Skeletal muscle satellite cell (primary cell): ENCODE measurements at regions not wholly inside any gene's neighbourhood (a gene's known extent, or its start where the extent isn't known, plus 50 kb on each side); places are given as distances from the start of the nearest gene placed in this dataset.

Source experiments
- H3K27me3 ChIP-seq: 2 replicates; pipeline ENCODE4 v1.7.0; 2013; ENCODE audit warnings: low read length; ENCODE audit not compliant: control insufficient read depth, insufficient read depth
- H3K36me3 ChIP-seq: 2 replicates; pipeline ENCODE4 v1.7.0; 2013; ENCODE audit warnings: mild to moderate bottlenecking, control low read depth, low read length; ENCODE audit not compliant: insufficient read depth
- H3K4me1 ChIP-seq: 2 replicates; pipeline ENCODE4 v1.7.0; 2013; ENCODE audit warnings: low read length; ENCODE audit not compliant: control insufficient read depth, insufficient read depth
- H3K4me2 ChIP-seq: 2 replicates; pipeline ENCODE4 v1.7.0; 2013; ENCODE audit warnings: mild to moderate bottlenecking, low read length
- H3K4me3 ChIP-seq: 2 replicates; pipeline ENCODE4 v1.7.0; 2013; ENCODE audit warnings: low read length
- H3K9ac ChIP-seq: 2 replicates; pipeline ENCODE4 v1.7.0; 2013; ENCODE audit warnings: mild to moderate bottlenecking, low read depth, low read length, moderate library complexity
- H3K9me3 ChIP-seq: replicated peaks from 2 replicates; pipeline ENCODE4 v1.7.0; 2013; ENCODE audit warnings: mild to moderate bottlenecking, control low read depth, low read length

- no peak overlapping the region for H3K4me2 ChIP-seq
- H3K36me3 ChIP-seq = no peaks in the 10 kb centered on the region
- H3K9ac ChIP-seq = no peak overlapping the region
- peaks cover under 1% of the 10 kb centered on the region for H3K4me1 ChIP-seq
- no peak overlapping the region for H3K4me3 ChIP-seq
- no peaks in the 10 kb centered on the region for H3K9me3 ChIP-seq
- H3K27me3 ChIP-seq = no peaks in the 10 kb centered on the region
Measured at GRCh38 chr1:184254849-184255248, 132.0 kb upstream of the C1orf21 start.

DNA sequence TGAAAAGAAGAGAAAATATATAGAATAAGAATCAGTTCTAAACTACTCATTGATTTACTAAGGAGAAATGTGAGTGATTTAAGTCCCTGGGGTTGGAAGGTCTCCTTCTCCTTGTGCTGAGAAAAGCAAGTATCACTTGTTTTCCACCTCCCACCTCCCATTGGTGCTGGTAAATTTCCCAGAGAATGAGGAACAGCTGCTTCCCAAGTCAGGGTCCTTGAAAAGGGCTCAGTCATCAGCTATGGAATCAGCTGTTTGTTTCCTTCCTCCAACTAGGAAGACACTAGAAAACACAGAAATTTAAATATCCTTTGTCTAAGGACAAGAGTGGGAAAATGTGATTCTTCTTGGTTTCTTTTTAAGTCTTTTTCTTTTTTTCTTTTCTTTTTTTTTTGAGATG, 131.3 kb upstream of the C1orf21 start:
- Histone ChIP-seq H3K4me3 (no peak overlapping the region), H3K36me3 (no peaks in the 10 kb centered on the region), H3K4me2 (no peak overlapping the region), H3K9ac (no peak overlapping the region), H3K4me1 (peaks cover 3% of the 10 kb centered on the region), H3K27me3 (no peaks in the 10 kb centered on the region), H3K9me3 (no peaks in the 10 kb centered on the region)

GRCh38 chr1:184257873-184258272, 129.0 kb upstream of the C1orf21 start:
- Histone ChIP-seq H3K36me3 (no peaks in the 10 kb centered on the region), H3K4me3 (no peak overlapping the region), H3K4me1 (peaks cover 7% of the 10 kb centered on the region), H3K9ac (no peak overlapping the region), H3K9me3 (no peaks in the 10 kb centered on the region), H3K4me2 (no peak overlapping the region), H3K27me3 (no peaks in the 10 kb centered on the region)

DNA sequence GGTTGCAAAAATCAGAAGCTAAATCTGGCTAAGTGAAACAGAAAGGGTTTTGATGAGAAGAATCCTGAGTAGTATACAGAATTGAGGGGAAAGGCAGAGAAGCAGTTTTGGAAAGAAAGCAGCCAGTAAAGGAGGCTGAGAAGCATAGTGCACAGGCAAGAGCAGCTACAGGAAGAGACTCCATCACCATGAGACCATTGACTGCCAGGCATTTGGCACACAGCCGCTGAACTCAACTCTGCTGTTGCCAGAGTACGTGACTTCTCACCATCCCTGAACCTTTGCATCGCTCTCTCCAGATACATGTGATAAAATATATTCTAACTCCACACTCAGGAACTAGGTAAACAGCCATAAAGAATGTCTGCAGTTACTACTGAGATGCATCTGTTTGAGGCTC, 128.3 kb upstream of the C1orf21 start:
- Histone ChIP-seq H3K9me3 (no peaks in the 10 kb centered on the region), H3K36me3 (no peaks in the 10 kb centered on the region), H3K4me3 (no peak overlapping the region), H3K27me3 (no peaks in the 10 kb centered on the region), H3K4me1 (peaks cover 7% of the 10 kb centered on the region), H3K9ac (no peak overlapping the region), H3K4me2 (no peak overlapping the region)

DNA sequence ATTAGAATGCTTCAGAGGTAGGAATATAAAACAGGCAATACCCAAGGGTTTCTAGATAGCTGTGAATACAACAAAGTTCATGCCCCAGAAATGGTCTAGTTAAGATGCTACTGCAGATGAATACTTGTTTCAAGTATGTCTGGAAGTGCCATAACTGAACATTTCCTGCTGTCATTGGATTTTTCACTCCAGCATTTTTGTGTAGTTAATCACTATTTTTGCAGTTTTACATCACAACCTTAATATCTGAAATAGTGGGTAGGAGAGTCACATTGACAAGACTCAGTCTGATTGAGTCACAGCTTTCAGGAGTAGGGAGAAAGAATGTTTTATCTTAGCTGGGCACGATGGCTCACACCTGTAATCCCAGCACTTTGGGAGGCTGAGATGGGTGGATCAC, 126.4 kb upstream of the C1orf21 start:
- Histone ChIP-seq H3K9me3 (no peaks in the 10 kb centered on the region), H3K9ac (no peak overlapping the region), H3K4me2 (no peak overlapping the region), H3K27me3 (no peaks in the 10 kb centered on the region), H3K4me3 (no peak overlapping the region), H3K36me3 (no peaks in the 10 kb centered on the region), H3K4me1 (peaks cover 7% of the 10 kb centered on the region)

DNA sequence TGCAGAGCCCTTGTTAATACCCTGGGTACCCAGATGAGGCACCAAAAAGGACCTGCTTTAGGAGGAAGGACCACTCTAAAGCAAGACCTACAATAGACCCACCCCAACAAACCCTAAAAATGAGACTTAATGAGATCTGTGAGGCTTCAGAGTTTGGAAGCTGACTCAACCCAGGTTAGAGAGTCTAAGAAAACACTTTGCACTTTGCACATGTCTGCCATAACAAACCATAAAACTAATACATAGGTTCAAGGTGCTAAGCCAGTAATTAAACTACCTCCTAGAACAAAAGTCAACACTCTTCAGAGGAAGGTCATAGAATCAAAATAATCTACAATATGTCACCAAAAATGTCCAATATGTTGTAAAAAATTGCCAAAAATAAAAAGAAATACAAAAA, 124.7 kb upstream of the C1orf21 start:
- no peaks in the 10 kb centered on the region for H3K9me3 ChIP-seq
- no peaks in the 10 kb centered on the region for H3K36me3 ChIP-seq
- no peak overlapping the region for H3K4me3 ChIP-seq
- H3K4me2 ChIP-seq = no peak overlapping the region
- H3K9ac ChIP-seq = no peak overlapping the region
- H3K27me3 ChIP-seq = no peaks in the 10 kb centered on the region
- H3K4me1 ChIP-seq = peaks cover 7% of the 10 kb centered on the region

DNA sequence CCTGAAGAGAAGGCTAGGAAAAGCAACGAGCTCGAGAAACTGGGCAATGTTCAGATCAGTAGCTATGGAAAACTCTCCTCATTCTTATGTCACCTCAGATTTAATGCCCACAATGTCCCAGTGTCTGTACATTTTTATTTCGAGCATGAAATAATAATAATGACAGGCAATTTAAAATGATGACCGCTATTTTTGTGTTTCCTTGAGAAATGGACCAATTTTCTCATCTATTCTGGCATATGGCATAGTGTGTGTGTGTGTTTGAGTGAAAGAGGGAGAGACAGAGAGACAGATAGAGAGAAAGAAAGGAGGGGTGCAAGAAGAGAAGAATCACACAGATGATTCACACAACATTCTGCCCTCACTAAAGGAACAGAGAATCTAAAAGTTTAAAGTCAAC, 119.1 kb upstream of the C1orf21 start:
- Histone ChIP-seq H3K4me2 (no peak overlapping the region), H3K4me3 (no peak overlapping the region), H3K4me1 (peaks cover 7% of the 10 kb centered on the region), H3K9ac (no peak overlapping the region), H3K36me3 (no peaks in the 10 kb centered on the region), H3K27me3 (no peaks in the 10 kb centered on the region), H3K9me3 (no peaks in the 10 kb centered on the region)

- Histone ChIP-seq H3K36me3 (no peaks in the 10 kb centered on the region), H3K4me3 (no peak overlapping the region), H3K4me1 (peaks cover 9% of the 10 kb centered on the region), H3K9me3 (no peaks in the 10 kb centered on the region), H3K4me2 (no peak overlapping the region), H3K9ac (no peak overlapping the region), H3K27me3 (no peaks in the 10 kb centered on the region)
Measured at GRCh38 chr1:184270556-184270955, 116.3 kb upstream of the C1orf21 start.

DNA sequence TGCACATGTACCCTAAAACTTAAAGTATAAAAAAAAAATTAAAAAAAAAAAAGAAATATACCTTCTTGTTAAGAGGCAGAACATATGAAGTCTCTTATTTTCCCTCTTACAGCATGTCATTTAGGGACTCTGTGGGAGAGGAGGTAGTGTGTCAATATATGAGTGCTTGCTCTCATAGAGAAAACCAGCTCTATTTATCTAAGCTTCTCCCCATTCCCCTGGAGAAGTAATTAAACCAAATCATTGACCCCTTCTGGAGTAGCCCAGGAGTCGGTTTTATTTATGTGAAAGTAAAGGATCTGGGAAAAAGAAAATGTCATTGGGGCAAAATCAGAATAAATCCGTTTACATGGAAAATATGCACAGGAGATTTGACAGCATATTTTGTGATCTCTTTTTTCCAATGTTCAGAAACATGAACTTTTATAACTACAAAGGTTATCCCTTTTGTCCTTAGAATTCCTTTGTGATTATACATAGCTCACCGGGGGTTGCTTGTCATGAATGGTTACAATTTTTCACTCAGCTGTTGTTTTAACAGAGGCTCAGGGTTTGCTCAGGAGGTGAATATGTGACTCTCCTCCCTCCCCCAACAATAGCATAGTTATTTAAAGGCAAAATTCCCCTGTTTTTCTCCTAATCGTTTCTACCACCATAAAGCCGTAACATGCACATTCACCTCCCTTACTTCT, 114.5 kb upstream of the C1orf21 start:
- H3K36me3 ChIP-seq = no peaks in the 10 kb centered on the region
- H3K4me3 ChIP-seq = no peak overlapping the region
- H3K9ac ChIP-seq = no peak overlapping the region
- peak overlapping the region; percentile 26 for H3K4me2 ChIP-seq
- H3K27me3 ChIP-seq = no peaks in the 10 kb centered on the region
- H3K9me3 ChIP-seq = no peaks in the 10 kb centered on the region
- peaks cover 9% of the 10 kb centered on the region for H3K4me1 ChIP-seq

DNA sequence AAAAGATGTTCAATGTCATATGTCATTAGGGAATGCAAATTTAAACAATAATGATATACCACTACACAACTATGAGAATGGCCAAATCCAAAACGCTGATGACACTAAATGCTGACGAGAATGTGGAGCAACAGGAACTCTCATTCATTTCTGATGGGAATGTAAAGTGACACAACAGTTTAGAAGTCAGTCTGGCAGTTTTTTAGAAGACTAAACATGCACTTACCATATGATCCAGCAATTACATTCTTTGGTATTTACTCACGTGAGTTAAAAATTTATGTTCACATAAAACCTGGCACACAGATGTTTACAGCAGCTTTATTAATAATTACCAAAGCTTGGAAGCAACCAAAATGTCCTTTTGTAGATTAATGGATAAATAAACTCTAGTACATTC, 110.4 kb upstream of the C1orf21 start:
- Histone ChIP-seq H3K27me3 (no peaks in the 10 kb centered on the region), H3K9ac (no peak overlapping the region), H3K4me1 (peaks cover 9% of the 10 kb centered on the region), H3K36me3 (no peaks in the 10 kb centered on the region), H3K9me3 (no peaks in the 10 kb centered on the region), H3K4me2 (no peak overlapping the region), H3K4me3 (no peak overlapping the region)

DNA sequence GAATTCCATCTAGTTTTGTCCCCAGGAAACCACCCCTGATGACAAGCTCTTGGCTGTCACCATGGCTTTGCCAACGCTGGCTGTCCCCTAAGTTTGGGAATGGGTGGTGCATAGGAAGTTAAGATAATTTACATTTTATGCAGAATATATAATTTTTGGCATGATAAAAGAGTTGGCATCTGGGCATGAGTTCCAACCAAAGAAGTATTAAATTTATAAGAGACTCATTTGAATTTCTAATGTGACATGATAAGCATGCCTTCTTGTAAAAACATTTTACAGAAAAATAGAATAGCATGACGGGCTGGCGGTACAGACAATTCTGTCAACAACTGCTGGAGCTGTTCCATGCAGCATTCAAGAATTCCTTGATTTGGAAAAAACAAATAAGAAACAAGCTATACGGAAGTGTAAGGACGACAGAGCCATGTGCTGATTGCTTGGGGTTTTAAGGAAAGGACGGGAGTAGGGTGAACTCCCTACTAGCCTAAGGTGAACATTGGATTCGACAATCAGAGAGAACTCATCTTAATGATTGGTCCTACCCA, 106.8 kb upstream of the C1orf21 start:
- Histone ChIP-seq H3K4me2 (no peak overlapping the region), H3K27me3 (no peaks in the 10 kb centered on the region), H3K4me3 (no peak overlapping the region), H3K9ac (no peak overlapping the region), H3K9me3 (no peaks in the 10 kb centered on the region), H3K36me3 (no peaks in the 10 kb centered on the region), H3K4me1 (peaks cover 12% of the 10 kb centered on the region)

GRCh38 chr1:184283999-184284398, 102.8 kb upstream of the C1orf21 start:
- peaks cover 12% of the 10 kb centered on the region for H3K4me1 ChIP-seq
- H3K9ac ChIP-seq = no peak overlapping the region
- H3K9me3 ChIP-seq = no peaks in the 10 kb centered on the region
- no peak overlapping the region for H3K4me3 ChIP-seq
- no peaks in the 10 kb centered on the region for H3K27me3 ChIP-seq
- H3K4me2 ChIP-seq = peak overlapping the region; percentile 1
- no peaks in the 10 kb centered on the region for H3K36me3 ChIP-seq
